HG02852 (cell line): ENCODE measurements at regions not wholly inside any gene's neighbourhood (a gene's known extent, or its start where the extent isn't known, plus 50 kb on each side); places are given as distances from the start of the nearest gene placed in this dataset.

Source experiments
- ATAC-seq: cut with Tn5 transposase; IDR thresholded peaks from one replicate; pipeline ENCODE4 v1.9.1; 2021; ENCODE audit warnings: mild to moderate bottlenecking, moderate library complexity; ENCODE audit not compliant: unreplicated experiment

- no peak for ATAC-seq
These were observed 95.6 kb upstream of the FOXC1 start for GRCh38 chr6:1514078-1514477.

DNA sequence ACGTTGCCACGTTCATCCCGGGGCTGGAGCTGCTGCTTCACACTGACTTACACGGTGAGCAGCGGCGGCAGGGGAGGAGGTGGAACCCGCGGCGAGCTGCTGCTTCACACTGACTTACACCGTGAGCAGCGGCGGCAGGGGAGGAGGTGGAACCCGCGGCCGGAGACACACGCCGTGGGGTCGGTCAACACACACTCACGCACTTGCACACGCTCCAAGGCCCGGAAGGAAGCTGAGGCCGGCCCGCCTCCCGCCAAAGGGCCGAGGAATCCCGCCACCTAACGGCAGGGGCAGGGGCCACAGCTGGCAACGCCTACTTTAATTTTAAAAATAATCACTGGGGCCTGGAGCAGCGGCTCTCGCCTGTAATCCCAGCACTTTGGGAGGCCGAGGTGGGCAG lies 94.4 kb upstream of the FOXC1 start:
- ATAC-seq = no peak

DNA sequence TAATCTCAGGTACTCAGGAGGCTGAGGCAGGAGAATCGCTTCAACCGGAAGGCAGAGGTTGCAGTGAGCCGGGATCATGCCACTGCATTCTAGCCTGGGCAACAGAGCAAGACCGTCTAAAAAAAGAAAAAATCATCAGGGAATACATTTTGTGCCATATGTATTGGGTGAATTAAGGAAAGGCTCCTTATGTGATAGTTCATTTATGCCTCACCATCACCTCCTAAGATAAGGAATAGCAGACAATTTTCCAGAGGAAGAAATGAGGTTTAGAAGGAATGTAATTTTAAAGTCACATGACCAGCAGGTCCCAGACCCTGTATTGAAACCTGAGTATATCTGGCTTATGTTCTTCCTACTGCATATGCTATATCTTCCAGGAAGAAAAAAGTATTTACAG lies 93.9 kb upstream of the FOXC1 start:
- ATAC-seq = no peak

DNA sequence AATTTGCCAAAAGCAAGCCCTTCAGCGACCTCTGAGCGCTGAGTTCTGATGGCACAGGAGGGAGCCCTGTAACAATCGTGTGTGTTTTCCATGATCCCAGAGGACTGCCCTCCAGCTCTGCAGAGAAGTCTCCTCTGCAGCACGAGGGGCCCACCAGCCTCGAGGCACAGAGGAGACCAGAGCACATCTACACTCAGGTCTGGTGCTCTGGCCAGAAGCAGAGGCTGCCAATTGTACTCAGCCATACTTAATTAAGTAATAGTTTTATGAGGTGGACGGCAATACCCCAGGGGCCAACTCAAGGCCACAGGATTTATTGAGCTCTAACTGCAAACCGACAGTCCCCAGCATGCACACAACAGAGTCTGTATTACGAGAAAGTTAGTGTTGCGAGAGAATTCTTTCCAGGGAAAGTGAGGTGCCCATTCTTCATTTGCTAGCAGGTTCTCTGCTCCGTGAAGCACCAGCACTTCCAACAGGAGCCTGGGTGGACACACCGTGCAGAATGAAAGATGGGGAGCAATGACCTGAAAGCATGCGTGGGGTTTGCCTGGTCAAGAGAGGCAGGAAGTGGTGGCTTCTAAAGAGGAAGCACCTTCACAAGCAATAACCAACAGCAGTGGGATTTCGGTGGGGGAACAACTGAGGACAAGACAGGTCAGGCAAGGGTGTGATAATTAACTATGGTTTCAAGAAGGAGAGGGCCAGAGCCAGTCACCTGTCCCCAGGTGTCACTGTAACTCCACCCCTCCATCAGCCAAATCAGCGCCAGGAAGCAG lies 92.8 kb upstream of the FOXC1 start:
- no peak for ATAC-seq

DNA sequence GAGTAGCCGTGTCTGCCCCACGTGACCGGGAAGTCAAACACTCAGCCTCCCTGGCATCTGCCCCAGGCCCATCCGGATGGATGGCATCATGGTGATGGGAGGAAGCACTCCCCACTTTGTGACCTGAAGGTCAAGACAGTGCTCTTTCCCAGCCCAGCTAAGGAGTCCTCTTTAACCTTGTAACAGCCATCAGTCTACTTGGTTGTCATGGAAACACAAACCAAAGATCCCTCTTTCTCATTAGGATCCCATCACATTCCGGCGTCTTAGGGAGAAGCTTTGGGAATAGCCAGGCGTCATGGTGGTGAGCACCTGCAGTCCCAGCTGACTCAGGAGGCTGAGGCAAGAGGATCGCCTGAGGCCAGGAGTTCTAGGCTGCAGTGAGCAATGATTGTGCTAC lies 90.9 kb upstream of the FOXC1 start:
- ATAC-seq = no peak

- no peak for ATAC-seq
These were observed 90.1 kb upstream of the FOXC1 start for GRCh38 chr6:1519597-1519996.

DNA sequence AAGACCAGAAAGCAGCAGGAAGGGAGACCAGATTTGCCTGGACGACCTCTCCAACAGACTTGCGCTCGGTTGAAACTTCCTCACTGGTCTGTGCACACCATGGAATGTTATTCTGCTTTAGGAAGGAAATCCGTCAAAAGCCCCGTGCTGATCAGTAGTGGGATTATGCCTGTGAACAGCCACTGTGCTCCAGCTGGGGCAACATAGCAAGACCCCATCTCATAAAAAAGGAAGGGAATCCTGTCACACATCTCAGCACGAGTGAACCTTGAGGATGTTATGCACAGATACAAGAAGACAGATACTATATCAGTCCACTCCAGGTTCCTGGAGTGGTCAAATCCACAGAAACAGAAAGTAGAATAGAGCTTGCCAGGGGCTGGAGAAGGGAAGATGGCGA lies 86.9 kb upstream of the FOXC1 start:
- no peak for ATAC-seq

- ATAC-seq = no peak
These were observed 85.7 kb upstream of the FOXC1 start for GRCh38 chr6:1524040-1524480.

DNA sequence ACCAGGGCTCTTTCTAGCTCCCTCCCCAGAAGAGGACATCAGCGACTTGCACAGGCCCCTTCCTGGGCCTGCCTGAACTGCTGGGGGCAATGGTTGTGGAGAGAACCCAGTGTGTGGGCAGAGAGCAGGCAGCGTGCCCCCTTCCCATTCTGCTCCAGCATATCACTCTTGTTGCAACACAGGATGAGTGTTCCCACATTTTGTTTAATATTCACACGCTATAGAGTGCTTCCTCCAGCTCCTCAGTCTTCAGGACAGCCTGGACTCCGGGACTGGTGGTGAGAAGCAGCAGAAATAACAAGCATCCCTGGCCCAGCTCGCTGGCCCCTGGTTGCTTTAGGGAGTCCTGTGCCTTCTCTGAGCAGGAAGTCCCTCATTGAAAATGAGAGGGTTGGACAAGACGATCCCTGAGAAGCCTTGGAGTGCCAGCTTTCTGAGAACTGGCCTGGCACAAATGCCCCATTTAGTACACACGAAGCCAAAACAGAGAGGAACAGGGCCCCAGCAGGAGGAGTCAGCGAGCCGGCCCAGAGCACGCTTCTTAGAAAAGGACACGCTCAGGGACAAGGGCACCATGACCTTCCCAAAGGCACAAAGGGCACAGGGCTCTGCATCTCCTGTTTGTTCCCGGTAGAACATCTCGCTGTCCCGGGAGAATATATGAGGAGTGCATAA lies 84.2 kb upstream of the FOXC1 start:
- no peak for ATAC-seq

DNA sequence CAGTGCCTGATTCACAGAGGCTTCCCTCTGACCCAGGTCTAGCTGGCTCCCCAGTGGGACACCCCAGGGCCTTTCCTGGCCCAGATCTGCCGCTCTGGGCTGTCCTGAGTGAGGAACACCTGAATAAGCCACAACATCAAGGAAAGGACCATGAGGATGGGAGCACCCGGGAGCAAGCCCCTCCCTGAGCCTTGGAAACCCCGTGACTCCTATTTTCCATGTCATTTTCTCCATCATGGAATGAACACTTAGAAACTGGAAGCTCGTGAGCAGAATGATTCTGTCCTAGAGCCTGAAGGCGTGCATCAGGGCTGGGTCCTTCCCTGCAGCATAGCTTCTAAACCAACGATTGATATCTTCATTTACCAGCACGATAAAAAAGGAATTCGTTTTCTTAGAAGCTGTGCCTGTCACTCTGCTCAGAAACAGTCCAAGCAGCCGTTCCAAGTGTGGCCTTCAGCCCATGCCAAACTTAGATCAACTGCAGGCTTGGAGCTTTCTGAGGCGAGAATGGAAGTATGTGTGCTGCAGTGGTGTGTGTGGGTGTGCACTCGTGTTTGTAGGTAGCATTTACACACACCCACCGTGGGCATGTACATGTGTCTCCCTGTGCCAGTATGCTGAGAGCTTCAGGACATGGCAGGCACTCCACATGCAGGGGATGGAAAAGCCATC lies 83.2 kb upstream of the FOXC1 start:
- no peak for ATAC-seq

DNA sequence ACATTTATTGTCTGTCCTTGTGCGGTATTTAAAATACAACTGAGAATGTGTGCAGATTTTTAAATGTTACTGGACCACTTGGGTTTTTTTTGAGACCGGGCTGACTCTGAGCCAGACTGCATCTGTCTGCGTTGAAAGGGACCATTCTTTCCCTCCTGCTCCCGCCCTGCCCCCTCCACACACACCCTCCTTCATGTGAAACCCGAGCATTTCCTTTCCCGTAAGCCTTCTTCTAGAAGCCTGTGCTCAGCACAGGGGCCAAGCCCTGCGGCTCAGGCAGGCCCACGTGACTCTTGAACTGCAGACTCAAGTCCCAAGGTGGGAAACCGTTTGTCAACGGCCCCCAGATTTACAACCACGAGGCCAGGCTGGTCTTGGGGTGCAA lies 82.7 kb upstream of the FOXC1 start:
- peak; percentile 54 for ATAC-seq

GRCh38 chr6:1535295-1535694 lies 74.4 kb upstream of the FOXC1 start:
- ATAC-seq = no peak

- ATAC-seq = no peak
These were observed 72.9 kb upstream of the FOXC1 start for GRCh38 chr6:1536526-1537429.

- ATAC-seq = no peak
These were observed 71.3 kb upstream of the FOXC1 start for GRCh38 chr6:1538369-1538768.

- no peak for ATAC-seq
These were observed 70.8 kb upstream of the FOXC1 start for GRCh38 chr6:1538810-1539478.

- no peak for ATAC-seq
These were observed 68.7 kb upstream of the FOXC1 start for GRCh38 chr6:1540864-1541521.

DNA sequence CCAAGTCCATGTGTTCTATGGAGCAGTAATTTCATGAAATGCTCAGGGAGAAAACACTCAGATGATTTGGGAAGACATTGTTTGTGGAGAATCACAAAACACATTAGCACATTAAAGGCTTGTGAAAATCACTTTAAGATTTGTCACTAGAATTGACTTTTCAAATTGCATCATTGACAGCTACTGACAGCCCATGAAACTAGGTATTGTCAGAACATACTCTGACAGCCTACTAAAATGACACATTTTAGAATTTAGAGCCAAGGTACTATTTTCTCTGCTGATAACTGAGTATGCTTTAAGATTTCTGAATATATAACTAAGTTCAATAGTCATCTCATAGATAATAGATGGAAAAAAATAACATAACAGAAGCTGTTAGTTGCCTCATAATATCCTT lies 67.4 kb upstream of the FOXC1 start:
- ATAC-seq = no peak

GRCh38 chr6:1542764-1543163 lies 67.0 kb upstream of the FOXC1 start:
- ATAC-seq = no peak

DNA sequence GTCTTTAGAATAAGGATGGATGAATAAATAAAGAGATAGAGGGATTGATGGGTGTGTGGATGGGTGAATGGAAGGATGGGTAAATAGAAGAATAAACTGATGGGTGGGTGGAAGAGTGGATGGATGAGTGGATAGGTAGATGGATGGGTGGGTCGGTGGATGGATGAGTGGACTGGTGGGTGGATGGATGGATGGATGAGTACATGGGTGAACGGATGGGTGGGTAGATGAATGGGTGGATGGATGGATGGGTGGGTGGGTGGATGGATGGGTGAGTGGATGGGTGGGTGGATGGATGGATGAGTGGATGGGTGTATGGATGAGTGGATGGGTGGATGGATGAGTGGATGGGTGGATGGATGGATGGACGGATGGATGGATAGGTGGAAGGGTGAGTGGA lies 65.7 kb upstream of the FOXC1 start:
- ATAC-seq = no peak

GRCh38 chr6:1544603-1545002 lies 65.1 kb upstream of the FOXC1 start:
- no peak for ATAC-seq
